Right renal pelvis (tissue), 4 donors: ENCODE measurements at regions not wholly inside any gene's neighbourhood (a gene's known extent, or its start where the extent isn't known, plus 50 kb on each side); places are given as distances from the start of the nearest gene placed in this dataset.

Experiments used
- DNase-seq, 4 donors: peaks; one replicate each; pipeline ENCODE4 v3.0.0-alpha.2; 2013; ENCODE audit warnings: low read depth in 4 of 4, low spot score in 3 of 4, missing footprints in 1 of 4

DNA sequence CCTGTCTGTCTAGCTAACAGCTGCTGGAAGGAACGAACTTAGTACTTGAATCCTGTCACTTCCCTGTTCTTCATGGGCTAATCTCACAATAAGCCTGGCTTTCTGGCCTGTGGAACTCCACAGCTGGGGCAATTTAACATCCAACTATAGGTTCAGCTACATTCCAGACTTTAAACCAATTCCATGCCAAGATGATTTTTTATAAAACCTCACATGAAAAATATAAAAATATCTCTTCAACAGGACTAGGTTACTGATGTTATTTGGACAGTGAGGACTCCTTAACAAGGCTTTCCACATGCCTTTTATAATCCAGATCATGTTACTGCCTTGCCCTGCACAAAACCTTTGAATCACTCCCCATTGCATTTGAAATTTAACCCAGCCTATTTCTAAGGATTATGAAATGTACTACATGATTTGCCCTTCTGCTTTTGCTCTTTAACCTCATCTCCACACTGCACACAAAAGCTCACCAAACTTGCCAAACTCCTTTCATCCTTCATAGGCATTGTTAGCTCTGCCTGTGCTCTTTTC, 863.2 kb upstream of the CHAC2 start:
- DNase-seq: no peak

DNA sequence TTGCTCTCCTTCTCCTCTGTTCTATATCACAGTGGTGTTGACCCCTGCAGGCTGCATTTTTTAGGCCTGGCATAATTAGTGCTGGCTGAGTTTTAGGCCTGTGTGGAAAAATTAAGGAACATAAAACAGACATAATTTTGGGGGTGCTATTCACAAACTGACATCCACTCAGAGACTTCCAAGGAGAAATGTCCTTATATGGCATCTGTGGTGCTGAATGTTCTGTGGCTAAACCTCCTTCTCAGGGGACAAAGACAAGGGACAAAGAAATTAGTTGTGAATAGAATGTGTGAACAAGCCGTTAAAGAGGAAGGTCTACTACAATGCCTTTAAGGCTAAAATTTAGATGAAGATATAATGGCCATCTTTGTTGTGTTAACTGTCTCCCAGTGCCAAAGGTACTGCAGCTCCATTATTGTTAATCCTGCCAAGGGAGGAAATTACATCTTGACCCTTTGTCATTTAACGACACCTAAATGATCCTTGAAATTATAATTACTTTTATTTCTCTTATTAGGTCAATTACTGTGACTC, 870.0 kb upstream of the CHAC2 start:
- no peak for DNase-seq

DNA sequence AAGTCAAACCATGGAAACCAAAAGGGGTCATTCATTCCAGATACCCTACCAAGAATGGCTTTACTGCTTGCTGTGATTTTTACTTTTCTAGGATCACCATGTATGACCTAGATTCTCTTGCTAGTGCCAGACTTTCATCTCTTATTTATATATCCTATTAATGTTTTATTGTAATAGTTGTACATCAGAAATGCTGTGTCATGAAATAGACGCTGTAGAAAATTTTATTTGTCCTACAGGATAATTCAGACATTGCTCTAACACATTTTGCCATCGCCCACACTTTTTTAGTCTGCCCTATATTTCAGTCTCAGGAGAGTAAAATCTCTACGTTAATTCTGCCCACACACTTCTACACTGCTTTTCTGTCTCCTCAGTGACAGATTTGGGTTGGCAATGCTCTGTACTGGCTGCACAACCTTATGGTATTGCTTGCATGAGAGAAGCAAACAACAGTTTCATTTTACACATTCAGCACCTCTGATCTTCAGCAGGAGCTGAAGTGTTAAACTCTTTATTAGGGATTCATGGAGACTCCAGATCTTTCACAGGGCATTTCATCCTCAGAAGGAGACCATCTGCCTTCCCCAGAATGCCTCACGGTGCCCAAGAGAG, 871.8 kb upstream of the CHAC2 start:
- no peak for DNase-seq

DNA sequence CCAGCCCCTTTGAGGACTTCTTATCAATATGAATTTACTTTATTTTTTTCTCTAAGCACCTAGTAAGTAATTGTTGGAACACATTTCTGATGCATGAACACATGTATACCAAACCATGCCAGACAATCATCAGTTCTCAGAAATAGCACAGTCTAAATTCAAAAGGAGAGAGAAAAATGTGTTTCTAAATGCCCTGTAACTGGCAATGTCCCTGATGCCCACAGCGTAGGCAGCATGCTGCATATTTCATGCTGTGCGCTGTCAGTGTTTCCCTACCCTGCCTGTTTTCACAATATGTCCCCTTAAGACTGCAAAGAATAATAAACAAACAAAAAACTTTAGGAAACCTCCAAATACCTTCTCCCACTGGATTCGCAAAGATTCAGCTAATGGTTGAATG, 881.0 kb upstream of the CHAC2 start:
- no peak for DNase-seq

DNA sequence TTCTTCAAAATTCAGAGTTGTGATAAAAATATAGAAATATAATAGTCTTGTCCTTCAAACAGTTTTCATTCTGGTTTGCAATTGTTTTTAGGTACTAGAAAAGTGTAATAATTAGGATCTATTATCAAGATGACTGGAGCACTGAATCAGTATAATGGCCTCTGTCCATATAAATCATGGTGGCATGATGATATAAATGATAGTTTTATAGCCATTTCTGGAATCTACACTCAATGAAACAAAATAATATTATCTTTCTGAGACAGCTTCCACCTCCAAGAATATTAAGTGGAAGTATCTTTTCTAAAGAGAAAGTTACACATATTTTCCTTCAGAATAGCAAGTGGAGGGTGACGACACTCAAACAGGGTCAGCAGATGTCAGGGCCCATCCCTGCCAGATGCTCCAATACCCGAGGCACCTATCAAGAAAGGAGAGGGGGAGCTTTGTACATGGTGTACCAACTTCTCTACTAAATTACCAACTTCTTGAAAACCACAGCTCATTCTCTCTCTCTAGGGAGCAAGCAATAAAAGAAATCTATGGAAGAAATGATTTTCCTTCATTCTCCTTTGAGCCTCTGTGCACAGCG, 882.7 kb upstream of the CHAC2 start:
- DNase-seq: no peak

DNA sequence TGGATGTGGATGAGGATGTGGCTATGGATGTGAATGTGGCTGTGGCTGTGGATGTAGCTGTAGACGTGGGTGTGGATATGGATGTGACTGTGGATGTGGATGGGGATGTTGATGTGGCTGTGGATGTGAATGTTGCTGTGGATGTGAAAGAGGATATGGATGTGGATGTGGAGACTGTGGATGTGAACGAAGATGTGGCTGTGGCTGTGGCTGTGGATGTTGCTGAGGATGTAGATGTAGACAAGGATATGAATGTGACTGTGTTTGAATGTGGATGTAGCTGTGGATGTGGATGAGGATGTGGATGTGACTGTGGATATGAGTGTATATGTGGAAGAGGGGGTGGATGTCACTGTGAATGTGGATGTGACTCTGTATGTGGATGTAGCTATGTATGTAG, 884.6 kb upstream of the CHAC2 start:
- DNase-seq: no peak

DNA sequence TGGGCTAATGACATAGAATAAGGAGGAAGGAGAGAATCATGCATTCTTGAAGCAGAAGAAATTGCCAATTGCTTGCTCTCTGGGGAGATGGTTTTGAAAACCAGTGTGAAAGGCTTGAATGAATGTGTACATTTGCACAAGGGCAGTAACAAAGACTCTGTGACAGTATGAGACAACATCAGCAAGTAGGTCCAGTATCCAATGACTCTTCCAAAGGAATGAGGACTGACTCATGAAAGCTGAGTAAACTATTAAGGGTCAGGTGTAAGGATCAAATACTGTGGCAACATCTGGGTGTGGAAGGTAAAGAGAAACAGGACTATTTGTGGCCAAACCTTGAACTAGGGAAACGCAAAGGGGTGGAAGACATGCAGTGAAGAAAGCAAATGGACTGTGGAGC, 886.0 kb upstream of the CHAC2 start:
- DNase-seq: no peak

DNA sequence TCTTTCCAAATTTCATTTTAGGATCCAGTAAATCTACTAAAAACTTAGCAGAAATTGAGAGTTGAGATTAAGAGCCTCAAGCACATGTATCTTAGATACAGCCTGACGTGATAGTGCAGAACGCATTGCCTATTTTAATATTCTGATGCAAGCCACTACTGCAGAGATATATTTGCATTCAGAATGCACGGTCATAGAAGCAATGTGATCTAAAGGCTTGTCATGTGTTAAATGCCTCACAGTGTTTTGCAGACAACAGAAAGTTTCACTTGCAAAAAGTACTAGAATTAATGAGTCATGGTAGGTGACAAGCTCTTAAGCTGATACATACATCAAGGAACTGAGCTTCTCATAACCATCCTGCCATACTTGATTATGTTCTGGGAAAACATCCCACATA, 886.7 kb upstream of the CHAC2 start:
- no peak for DNase-seq

DNA sequence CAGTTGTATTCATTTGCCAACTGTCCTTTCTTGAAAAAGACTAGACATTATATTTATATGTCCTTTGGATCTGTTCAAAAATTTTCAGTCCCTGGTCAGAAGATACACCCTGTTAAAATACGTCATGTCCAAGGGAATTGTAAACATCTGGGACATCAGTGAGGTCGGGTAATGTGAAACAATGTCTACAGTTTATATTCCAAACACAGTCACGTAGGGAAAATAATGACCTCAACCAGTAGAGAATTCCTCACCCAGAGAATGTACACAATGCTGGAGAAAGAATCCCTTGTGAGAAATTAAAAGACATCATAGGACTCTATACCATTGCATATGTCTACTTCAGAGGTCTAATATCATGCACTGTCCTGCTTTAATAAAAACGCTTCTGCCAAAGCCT, 888.0 kb upstream of the CHAC2 start:
- no peak for DNase-seq

DNA sequence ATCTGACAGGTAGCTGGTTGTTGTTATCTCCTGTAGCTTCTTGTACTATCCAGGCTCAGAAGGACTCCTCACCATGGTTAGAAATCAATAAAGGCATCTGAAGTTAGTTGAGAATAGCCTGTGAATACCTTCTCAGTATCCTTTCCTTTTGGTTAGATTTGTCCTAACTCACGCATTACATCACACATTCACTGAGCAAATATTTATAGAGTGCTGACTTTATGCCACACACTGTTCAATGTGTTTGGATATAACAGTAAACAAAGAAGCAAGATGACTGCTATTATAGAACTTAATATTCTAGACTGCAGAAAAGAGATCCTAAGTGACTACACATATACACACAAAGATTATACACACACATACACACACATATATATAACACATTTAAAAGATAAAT, 889.9 kb upstream of the CHAC2 start:
- DNase-seq: no peak

DNA sequence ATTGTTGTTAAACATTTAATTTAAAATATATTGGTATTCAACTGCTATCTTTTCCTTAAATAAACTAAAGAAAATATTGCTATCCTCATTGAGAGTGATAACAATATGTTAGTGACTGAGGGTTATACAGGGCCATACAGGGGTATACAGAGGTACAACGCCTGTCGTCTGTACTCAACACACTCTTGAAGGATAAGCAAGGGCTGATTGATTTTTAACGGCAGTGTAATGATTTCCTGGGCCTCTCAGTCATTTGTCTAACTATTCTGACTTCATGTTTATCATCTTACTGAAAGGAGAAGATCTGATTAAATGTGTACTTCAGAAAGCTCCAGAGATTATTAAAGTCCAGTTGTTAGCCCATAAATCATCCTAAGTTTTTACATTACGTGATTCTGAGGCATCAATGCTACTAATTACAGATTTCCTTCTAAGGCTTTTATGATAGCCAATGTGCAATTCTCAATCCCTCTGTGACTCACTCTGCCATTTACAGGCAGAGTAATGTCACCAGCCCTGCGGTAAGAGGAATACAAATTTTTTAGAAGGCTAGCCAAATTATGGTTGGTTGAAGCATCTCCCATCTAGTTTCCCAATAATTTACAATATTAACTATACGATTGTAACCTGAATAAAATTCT, 893.0 kb upstream of the CHAC2 start:
- no peak for DNase-seq

DNA sequence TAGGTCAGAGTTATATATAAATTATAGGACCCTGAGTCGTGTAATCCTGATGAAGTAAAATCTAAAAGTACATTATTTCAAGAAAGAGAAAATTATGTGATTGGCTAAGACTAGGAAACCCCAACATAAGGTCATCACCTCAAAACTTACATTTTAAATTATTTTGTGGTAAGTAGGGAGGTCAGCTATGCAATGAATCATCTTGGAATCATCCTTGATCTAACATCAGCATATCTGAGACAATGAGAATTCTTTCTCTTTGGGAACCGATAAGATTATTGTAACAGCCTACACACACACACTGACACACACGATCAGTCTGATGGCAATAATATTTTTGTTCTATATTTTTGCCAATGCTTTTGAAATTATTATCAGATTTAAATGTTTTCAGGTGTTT, 904.8 kb upstream of the CHAC2 start:
- DNase-seq: no peak

DNA sequence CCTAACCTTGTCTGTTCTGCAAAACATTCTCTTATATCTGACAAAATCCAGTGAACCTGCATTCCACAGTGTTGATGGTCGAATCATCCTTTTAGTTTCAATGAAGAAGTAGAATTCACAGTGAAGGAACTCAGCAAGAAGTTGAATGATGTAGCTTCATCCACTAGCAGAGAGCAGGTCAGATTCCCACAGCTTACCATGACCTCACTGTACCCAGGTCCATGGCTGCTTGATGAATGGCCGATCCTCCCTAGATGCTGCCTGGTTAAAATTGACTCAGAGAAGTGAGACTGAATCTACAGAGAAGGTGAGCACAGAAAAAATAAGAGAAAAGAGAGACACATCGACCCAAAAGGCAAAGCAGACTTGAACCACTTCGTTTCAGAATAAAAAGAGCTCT, 906.0 kb upstream of the CHAC2 start:
- DNase-seq: peak in 1 of 4 donors; percentile 0

DNA sequence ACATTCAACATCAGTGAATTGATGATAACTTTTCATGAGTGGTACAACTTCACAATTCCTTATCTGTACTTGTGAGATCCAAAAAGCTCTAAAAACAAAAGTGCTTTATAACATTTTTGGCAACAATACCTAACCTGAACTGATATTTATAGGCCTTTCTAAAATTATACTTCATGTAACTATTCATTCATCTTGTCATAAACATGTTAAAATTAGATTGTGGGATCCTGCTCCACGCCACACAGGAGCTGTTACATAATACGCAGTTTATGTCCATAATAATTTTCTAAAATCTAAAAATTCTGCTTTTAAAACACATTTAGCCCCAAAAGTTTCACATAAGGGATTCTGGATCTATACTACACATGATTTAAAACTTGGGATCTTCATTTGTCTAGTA, 908.5 kb upstream of the CHAC2 start:
- DNase-seq: no peak

DNA sequence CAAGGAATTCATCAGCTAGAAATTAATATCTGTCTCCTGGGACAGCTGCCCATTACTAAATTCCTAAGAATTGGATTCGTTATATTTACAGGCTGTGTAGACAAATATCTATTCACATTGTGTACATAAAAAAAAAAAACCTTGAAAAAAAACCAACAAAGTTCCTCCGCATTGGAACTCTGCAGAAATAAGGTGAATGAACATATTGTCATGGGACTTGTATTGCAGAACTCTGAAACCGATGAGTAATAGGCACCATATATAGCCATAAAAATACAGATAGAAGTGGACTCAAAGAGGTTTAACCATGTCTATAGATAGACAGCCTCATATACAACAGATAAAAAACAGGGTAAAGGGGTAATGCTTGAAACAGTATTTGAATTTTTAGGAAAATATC, 909.9 kb upstream of the CHAC2 start:
- DNase-seq: no peak

DNA sequence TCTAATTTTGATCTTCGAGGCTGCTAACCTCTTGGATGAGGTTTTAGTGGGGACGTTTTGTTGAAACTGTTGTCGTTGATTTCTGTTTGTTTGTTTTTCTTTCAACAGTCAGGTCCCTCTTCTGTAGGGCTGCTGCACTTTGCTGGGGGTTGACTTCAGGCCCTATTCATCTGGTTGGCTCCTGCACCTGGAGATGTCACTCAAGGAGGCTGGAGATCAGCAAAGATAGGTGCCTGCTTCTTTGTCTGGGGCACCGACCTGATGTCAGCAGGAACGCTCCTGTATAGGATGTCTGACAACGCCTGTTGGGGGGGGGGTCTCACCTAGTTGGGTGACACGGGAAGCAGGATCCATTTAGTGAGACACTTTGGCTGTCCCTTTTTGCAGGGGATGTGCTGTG, 915.6 kb upstream of the CHAC2 start:
- no peak for DNase-seq

DNA sequence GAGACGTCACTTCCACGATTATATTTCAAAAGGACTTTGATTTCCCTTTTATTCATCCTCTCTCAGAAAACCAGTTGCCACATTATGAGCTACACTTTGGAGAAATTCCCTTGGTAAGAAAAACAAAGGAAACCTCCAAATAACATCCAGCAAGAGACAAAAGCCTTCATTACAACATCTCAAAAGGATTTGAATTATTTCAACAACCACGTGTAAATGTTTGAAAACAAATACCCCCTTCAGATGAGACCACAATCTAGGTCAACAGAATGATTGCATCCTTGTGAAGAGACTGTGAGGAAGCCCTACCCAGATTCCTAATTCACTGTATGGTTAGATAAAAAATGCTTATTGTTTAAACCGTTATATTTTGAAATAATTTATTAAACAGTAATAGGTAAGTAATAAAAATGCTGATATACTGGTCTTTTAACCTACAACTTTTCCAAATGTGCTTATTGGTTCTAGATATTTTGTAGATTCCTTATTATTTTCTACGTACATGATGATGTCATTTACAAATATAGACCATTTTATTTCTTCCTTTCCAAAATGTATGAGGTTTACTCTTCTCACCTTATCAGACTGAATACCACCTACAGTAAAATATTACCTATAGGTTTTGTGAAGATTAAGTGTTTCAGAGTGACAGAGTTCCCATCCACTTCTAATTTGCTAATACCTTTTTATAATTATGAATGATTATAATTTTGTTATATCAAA, 922.7 kb upstream of the CHAC2 start:
- DNase-seq: no peak

DNA sequence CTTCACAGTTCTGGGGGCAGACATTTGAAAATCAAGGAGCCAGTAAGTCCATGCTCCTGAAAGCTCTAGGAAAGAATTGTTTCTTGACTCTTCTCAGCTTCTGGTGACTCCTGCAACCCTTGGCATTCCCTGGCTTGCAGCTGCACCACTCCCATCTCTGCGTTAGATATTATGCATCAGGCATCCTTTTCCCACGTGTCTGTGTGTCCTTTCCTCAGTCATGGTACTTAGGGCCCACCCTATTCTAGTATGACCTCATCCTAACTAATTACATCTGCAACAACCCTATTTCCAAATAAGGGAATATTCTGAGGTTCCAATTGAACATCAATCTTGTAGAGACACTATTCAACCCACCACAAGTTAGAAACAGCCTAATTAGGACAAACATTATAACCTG, 931.7 kb upstream of the CHAC2 start:
- no peak for DNase-seq

DNA sequence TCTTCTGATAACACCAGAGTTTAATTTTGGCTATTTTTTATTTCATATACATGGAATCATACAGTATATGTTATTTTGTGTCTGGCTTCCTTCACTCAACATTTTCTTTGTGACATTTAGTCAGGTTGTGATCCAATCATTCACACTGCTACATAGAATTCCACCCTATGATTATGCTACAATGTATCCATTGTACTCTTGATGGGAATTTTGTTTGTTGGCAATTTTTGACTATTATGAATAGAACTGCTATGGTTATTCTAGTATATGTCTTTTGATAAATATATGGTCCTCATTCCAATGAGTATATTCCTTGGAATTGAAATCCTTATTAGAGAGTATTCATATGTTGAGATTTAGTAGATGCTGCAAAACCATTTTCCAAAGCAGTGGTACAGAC, 936.4 kb upstream of the CHAC2 start:
- no peak for DNase-seq

DNA sequence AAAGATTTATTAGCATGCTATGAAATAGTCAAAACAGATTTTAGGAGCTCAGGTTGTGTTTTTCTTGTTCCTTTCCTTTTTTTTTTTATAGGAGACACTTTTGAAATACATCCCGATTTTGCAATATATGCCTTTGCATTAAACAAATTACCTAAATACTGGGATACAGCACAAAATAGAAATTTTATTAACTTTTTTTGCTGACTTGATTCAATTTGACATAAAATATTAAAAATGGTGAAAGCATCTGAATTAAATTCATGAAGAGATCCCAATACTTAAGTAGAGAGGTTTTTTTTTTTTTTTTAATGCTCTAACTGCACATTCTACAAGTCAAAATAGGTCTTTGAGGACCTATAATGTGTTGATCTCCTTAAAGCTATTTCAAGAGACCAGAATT, 939.5 kb upstream of the CHAC2 start:
- DNase-seq: no peak

DNA sequence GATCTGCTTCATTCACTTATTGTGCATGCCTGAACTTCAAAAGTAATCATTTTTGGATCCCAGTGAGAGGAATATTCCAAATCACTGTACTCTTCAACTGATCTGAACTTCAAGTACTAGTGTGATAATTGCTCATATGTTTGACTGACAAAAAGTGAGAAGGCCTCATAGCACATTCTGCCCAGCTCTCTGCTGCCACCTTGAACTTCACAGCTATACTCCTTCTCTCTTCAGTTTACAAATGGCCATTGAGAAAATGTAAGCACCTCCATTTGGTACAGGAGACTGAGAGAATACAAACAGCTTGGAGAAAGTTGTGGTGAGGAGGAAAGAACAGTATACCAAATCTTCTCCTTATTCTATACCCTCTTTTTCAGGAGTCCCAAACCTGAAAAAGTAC, 946.0 kb upstream of the CHAC2 start:
- no peak for DNase-seq
